Motor neuron (in vitro differentiated cells): ENCODE measurements at regions not wholly inside any gene's neighbourhood (a gene's known extent, or its start where the extent isn't known, plus 50 kb on each side); places are given as distances from the start of the nearest gene placed in this dataset.
"Not testable (repeated sequence)": the region's sequence is repeated elsewhere in the genome, so short reads cannot be mapped to it uniquely, and the experiment has no call there.

Experiments
- ATAC-seq, 8 experiments: fragments of 200-7000 bp; cut with Tn5 transposase; replicated peaks in 6 of 8; 2 replicates each; pipeline ENCODE4 v1.8.0; 2021; ENCODE audit warnings: mild to moderate bottlenecking in 8 of 8, moderate library complexity in 8 of 8
- H3K27ac ChIP-seq, 2 donors: fragments of 250-450 bp; sonication (Bioruptor Pico); 2 replicates each; pipeline ENCODE4 v1.9.0; 2021; ENCODE audit warnings: antibody characterized with exemption in 2 of 2, mild to moderate bottlenecking in 2 of 2, moderate library complexity in 1 of 2
- H3K4me1 ChIP-seq, 2 donors: fragments of 250-450 bp; sonication (Bioruptor Pico); replicated peaks in 1 of 2; 2 replicates each; pipeline ENCODE4 v1.6.1; 2021; ENCODE audit warnings: antibody characterized with exemption in 2 of 2, mild to moderate bottlenecking in 2 of 2, moderate library complexity in 1 of 2
- H3K4me3 ChIP-seq, 5 donors: fragments of 250-450 bp; sonication (Bioruptor Pico); 2 replicates each; pipeline ENCODE4 v1.9.0; 2021; ENCODE audit warnings: antibody characterized with exemption in 5 of 5, mild to moderate bottlenecking in 5 of 5, moderate library complexity in 4 of 5
- WGBS, 10 experiments: fragments of 450-650 bp; shearing (Covaris generic); methylation state at CpG; one replicate each; pipeline ENCODE4 v1.0.0; 2022; 5-methylcytosine and 5-hydroxymethylcytosine counted together
- in situ Hi-C, 9 experiments: fragments of 400-800 bp; cut with MboI; loops; one replicate each; pipeline ENCODE4 v1.15.0; 2021; ENCODE audit warnings: low sequenced_read_pairs in 9 of 9, low pct_unique_long_range_greater_than_20kb in 2 of 9; ENCODE audit not compliant: unreplicated experiment in 9 of 9

DNA sequence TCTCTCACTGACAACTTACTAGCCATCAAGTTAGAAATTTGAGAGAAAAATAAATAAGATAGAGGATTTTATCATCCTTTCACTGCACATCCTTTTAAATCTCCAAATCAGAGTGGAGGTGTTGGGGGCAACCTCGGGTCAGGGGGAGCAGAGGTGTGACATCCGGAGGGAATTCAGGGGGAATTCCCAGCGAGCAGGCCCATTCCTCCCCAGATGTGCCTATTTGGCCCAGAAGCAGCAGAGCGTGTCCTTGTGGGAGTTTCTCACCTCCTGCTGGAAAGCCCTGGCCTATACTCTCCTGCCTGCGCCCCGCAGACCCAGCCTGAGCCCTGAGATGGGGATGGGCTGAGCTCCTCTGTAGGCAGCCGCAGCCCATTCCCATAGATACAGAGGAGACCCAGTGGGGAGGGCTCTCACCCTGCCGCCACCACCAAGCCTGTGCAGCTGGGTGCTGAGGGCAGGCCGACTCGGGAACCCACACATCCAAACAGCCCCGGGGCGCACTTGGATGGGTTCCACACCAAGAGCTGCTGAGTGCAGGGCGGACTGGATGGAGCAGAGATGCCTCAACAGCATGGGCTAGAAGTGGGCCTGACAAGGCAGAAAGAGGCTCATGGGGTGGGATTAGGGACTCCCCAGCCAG, 124.5 kb downstream of the CXCL12 start:
- no peaks in the 10 kb centered on the region for H3K4me1 ChIP-seq
- in situ Hi-C loops: no loop called here
- no peak overlapping the region for H3K27ac ChIP-seq
- no peak overlapping the region for H3K4me3 ChIP-seq
- WGBS, 10 experiments: 60 to 85% methylated on average over 1 to 5 of the region's 13 CpGs; no CpG with 5 or more reads in 8 of the 10 experiments
- no peak for ATAC-seq

DNA sequence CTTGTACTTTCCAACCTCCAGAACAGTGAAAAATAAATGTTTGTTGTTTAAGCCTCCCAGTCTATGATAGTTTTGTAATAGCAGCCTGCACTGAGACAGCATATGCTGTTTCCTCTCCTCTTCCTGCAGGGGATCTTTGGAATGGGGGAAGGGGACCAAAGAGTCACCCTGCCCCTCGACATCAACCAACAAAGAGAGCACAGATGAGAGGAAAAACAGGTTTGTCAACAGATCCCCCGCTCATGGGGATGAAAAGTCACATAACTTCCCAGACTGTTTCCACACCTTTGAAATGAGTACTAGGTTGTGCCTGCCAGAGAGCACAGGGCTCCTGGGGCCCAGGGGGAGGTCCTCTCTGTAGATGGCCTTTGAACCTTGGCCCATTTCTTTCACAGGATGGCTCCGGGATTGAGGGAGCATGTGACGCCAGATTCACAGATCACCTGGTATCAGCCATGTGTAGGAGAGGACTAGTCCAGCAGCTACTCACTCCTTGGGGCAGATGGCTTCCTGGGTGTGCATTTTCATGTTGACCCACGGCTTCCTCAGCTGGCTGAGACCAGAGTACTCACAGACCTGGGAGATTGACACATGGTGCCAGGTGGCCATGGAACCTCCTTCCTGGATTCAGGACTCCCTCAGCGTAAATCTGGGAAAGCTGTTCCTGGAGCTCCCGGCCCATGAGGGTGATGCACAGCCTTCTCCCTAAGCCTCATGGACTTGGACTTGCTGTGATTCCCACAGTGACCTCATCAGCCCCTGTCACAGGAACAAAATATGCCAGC, 125.6 kb downstream of the CXCL12 start:
- no peak overlapping the region for H3K4me3 ChIP-seq
- no peaks in the 10 kb centered on the region for H3K4me1 ChIP-seq
- H3K27ac ChIP-seq: no peak overlapping the region
- WGBS, 10 experiments: 0 to 100% (median 47%) methylated on average over 1 to 3 of the region's 7 CpGs; no CpG with 5 or more reads in 3 of the 10 experiments
- in situ Hi-C loops: no loop called here
- ATAC-seq: no peak

DNA sequence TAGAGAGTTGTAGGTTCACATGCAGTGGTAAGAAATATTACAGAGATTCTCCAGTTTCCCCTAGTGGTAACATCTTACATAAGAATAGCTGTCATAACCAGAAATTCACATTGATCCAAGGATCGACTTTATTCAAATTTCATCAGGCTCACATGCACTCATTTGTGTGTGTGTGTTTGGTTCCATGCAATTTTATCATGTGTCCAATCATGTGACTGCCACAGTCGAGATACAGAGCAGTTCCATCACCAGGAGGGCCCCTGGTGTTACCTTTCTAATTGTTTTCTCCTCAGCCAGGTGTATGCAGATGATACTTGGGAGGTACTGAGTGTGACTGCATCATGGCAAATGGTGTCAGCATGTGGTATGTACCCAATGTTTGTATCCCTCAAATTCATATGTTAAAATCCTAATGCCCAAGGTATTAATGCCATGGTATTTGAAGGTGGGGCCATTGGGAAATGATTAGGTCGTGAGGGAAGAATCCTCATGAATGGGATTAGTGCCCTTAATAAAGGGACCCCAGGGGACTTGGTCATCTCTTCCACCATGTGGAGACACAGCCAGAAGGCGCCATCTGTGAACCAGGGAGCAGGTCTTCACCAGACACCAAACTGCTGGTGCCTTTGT, 126.3 kb downstream of the CXCL12 start:
- Histone ChIP-seq H3K27ac (no peak overlapping the region), H3K4me1 (no peaks in the 10 kb centered on the region), H3K4me3 (no peak overlapping the region)
- in situ Hi-C loops: no loop called here
- ATAC-seq: no peak
- WGBS, 10 experiments: 25 to 80% (median 61%) methylated on average over 1 to 4 of the region's 4 CpGs; no CpG with 5 or more reads in 2 of the 10 experiments

DNA sequence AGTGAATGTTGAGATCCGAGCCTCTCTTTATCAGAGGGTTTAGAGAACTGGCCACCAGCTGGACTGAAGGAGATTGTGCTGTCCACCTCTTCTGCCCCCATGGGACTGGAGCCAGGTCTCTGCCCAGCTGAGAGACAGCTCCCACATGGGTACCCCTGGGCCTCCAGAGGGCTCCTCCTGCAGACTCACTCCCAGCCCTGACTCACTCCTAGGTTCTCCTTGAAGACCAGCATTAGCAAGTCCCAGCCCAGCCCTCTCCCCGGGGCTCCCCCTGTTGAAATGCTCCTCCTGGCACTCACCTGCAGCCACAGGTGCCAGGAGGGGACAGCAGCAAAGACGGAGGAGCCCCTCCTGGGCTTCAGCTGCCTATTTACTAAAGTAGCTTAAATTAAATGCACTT, 126.9 kb downstream of the CXCL12 start:
- H3K27ac ChIP-seq: no peak overlapping the region
- 0 to 67% (median 40%) methylated on average over 1 of the region's 3 CpGs; no CpG with 5 or more reads in 5 of the 10 experiments for WGBS, 10 experiments
- H3K4me1 ChIP-seq: no peaks in the 10 kb centered on the region
- ATAC-seq: peak in 2 of 8 experiments; percentile 35 to 66
- in situ Hi-C loops: no loop called here
- H3K4me3 ChIP-seq: no peak overlapping the region

DNA sequence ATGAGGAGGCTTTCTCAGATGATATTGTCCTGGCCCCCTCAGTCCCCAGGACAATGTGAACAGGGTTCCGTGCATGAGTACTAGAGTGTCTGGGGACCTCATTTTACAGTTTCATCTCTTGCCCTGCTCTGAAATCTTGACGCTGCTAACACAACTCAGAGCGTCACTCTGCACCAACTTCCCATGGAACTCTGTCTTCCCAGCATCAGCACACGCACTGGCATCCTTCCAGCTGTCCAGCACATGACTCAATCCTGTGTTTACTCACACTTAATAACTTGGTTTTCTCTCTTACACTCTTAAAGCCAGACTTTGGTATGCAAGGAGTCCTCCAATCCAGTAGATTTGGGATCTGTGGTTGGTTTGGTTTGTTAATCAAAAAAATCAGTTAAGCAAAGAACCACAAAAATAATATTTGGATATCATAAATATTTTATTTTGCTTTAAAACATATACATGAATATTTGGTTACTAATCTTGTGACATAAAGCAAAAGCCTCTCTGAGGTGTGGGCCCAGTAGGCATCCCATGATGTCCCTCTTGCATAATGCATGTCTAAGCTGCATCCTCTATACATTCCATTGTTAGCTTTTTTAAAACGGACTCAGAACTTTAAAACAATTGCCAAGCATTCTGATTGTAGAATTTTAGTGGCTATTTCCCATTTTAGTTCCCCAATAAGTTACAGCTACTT, 131.0 kb downstream of the CXCL12 start:
- WGBS, 10 experiments: 0 to 100% (median 0%) methylated on average over 2 to 5 of the region's 5 CpGs; no CpG with 5 or more reads in 3 of the 10 experiments
- peak in 5 of 8 experiments; percentile 26 to 75 (median 53) for ATAC-seq
- in situ Hi-C loops: no loop called here
- H3K27ac ChIP-seq: no peak overlapping the region
- H3K4me1 ChIP-seq: no peaks in the 10 kb centered on the region
- no peak overlapping the region for H3K4me3 ChIP-seq

DNA sequence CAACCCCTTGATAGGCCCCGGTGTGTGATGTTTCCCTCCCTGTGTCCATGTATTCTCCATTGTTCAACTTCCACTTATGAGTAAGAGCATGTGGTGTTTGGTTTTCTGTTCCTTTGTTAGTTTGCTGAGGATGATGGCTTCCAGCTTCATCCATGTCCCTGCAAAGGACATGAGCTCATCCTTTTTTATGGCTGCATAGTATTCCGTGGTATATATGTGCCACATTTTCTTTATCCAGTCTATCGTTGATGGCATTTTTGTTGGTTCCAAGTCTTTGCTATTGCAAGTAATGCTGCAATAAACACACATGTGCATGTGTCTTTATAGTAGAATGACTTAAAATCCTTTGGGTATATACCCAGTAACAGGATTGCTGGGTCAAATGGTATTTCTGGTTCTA, 132.3 kb downstream of the CXCL12 start:
- H3K4me3 ChIP-seq, in situ Hi-C loops, H3K27ac ChIP-seq, H3K4me1 ChIP-seq, ATAC-seq: not testable (repeated sequence)
- WGBS, 10 experiments: 50 to 100% (median 88%) methylated on average over 1 to 2 of the region's 3 CpGs; no CpG with 5 or more reads in 4 of the 10 experiments

DNA sequence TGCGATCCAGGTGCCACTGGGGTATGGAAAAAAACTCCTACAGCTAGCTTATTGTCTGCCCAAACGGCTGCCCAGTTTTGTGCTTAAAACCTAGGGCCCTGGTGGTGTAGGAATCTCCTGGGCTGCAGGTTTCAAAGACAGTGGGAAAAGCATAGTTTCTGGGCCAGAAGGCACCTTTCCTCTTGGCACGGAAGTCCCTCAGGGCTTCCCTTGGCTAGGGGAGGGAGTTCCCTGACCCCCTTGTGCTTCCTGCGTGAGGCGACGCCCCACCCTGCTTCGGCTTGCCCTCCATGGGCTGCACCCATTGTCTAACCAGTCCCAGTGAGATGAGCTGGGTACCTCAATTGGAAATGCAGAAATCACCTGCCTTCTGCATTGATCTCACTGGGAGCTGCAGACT, 135.0 kb downstream of the CXCL12 start:
- ATAC-seq, H3K27ac ChIP-seq, in situ Hi-C loops, H3K4me3 ChIP-seq, H3K4me1 ChIP-seq: not testable (repeated sequence)
- 52 to 100% (median 83%) methylated on average over 1 to 7 of the region's 7 CpGs; no CpG with 5 or more reads in 5 of the 10 experiments for WGBS, 10 experiments

DNA sequence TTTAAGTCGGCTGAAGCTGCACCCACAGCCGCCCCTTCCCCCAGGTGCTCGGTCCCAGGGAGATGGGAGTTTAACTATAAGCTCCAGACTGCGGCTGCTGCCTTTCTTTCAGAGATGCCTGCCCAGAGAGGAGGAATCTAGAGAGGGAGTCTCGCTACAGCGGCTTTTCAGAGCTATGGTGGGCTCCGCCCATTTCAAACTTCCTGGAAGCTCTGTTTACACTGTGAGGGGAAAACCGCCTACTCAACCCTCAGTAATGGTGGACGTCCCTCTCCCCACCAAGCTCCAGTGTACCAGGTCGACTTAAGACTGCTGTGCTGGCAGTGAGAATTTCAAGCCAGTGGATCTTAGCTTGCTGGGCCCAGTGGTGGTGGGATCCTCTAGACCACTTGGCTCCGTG, 135.4 kb downstream of the CXCL12 start:
- Histone ChIP-seq H3K27ac (no peak overlapping the region), H3K4me1 (no peaks in the 10 kb centered on the region), H3K4me3 (no peak overlapping the region)
- in situ Hi-C loops: no loop called here
- WGBS, 10 experiments: 40 to 100% (median 59%) methylated on average over 1 to 5 of the region's 11 CpGs; no CpG with 5 or more reads in 3 of the 10 experiments
- no peak for ATAC-seq

DNA sequence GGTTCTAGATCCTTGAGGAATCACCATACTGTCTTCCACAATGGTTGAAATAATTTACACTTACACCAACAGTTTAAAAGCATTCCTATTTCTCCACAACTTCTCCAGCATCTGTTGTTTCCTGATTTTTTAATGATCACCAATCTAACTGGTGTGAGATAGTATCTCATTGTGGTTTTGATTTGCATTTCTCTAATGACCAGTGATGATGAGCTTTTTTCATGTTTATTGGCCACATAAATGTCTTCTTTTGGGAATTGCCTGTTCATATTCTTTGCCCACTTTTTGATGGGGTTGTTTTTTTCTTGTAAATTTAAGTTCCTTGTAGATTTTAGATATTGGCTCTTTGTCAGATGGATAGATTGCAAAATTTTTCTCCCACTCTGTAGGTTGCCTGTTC, 138.2 kb downstream of the CXCL12 start:
- H3K4me1 ChIP-seq, in situ Hi-C loops, H3K4me3 ChIP-seq, H3K27ac ChIP-seq, ATAC-seq: not testable (repeated sequence)

DNA sequence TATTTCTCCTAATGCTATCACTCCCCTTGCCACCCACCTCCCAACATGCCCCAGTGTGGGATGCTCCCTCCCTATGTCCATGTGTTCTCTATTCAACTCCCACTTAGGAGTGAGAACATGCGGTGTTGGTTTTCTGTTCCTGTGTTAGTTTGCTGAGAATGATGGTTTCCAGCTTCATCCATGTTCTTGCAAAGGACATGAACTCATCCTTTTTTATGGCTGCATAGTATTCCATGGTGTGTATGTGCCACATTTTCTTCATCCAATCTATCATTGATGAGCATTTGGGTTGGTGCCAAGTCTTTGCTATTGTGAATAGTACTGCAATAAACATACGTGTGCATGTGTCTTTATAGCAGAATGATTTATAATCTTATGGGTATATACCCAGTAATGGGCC, 138.6 kb downstream of the CXCL12 start:
- ATAC-seq, in situ Hi-C loops, H3K4me1 ChIP-seq, H3K4me3 ChIP-seq, H3K27ac ChIP-seq: not testable (repeated sequence)
- WGBS, 10 experiments: 50 to 100% (median 85%) methylated on average over 1 to 2 of the region's 2 CpGs; no CpG with 5 or more reads in 4 of the 10 experiments

DNA sequence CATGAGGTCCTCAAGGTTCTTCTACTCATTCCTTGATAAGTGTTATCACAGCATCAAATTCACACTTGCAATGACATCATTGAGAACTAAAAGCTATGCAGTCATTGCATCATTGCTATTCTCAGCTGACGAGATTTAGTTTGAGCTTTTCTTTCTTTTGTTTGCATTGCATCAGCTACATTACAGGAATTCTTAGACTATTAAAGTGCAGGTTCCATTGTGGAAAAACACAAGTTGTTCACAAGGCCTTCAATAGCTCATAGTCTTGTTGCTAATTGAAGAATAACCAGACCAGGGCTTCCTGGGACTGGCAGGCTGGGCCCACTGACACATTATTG, 139.3 kb downstream of the CXCL12 start:
- in situ Hi-C loops: no loop called here
- Histone ChIP-seq H3K27ac (no peak overlapping the region), H3K4me1 (peaks cover 0 to 2% of the 10 kb centered on the region in 2 donors), H3K4me3 (no peak overlapping the region)
- 14 to 78% (median 48%) methylated on average over 1 of the region's 1 CpG; no CpG with 5 or more reads in 6 of the 10 experiments for WGBS, 10 experiments
- ATAC-seq: peak in 3 of 8 experiments; percentile 49 to 65 (median 55)

DNA sequence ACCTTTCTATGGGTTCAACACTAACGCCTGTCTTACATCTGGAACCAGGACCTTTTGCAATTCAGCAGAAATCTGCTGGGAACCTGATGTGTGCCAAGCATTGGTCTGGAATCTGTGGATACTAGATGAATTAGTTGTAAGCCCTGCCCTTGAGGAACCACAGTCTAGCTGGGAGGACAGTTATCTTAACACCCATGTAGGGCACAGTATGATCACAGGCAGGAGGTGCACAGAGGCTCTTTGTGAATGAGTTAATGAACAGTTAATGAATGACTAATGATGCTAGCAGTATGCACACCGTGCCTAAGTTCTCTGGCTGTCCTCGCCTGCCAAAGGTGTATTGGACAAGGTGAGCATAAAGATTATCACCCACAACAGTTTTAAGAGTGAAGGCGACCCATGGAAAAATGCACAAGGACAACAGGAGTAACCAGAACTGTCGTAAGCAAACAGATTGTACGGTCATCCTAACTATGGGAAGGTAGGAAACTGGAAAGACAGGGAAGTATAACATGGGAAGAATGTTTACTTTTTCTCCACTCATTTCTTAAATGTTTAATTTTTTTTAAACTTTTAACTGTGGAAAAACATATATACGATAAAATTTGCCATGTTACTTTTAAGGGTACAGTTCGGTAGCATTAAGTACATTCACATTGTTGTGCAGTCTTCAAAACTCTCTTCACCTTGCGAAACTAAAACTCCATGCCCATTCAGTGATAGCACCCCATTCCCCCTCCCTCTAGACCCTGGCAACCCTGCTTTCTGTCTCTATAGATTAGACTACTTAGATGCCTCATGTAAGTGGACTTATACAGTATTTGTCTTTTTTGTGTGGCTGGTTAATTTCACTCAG, 139.9 kb downstream of the CXCL12 start:
- H3K4me3 ChIP-seq: no peak overlapping the region
- peaks cover 0 to 5% of the 10 kb centered on the region in 2 donors for H3K4me1 ChIP-seq
- ATAC-seq: no peak
- H3K27ac ChIP-seq: no peak overlapping the region
- in situ Hi-C loops: no loop called here
- 69 to 95% (median 84%) methylated on average over 4 to 9 of the region's 9 CpGs for WGBS, 10 experiments
